ENCODE measurements at regions not wholly inside any gene's neighbourhood (a gene's known extent, or its start where the extent isn't known, plus 50 kb on each side); places are given as distances from the start of the nearest gene placed in this dataset.

DNA sequence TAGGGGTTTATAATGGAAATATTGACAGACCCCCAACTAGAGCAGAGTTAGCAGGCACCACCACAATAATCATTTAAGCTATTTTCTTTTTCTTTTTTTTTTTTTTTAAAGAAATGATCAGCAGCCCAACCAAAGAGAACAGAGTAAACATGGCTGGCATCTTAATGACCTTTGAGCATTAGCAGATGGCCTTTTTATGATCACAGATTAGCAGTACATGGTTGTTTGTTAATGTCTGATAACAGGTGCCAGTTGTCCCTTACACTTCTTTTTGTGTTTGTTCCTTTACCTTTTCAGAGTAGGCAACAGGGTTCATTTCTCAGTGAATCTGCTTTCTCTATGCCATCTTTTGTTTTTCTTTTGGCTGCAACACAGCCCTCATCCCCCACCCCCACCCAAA is 747.0 kb downstream of the BCL11A start:
- Histone ChIP-seq H3K79me2 (ENCODE audit: control insufficient read depth in 1 of 2, insufficient read depth in 2 of 2, low read length in 2 of 2) (no peaks in the 10 kb centered on the region), H3K18ac (ENCODE audit: extremely low read depth, low read length) (no peak overlapping the region), H3K36me3 (ENCODE audit: control insufficient read depth in 2 of 4, insufficient read depth in 4 of 4, low read length in 3 of 4) (no peaks in the 10 kb centered on the region), H3K56ac (replicated peaks; ENCODE audit: insufficient read length, low read depth, low read length) (no peak overlapping the region), H3K23me2 (ENCODE audit: low read depth, low read length) (no peaks in the 10 kb centered on the region), H3K14ac (ENCODE audit: insufficient read length) (no peak overlapping the region), H2AK5ac (ENCODE audit: low read depth, low read length) (no peak overlapping the region), H3K9ac (replicated peaks in 1 of 4; ENCODE audit: extremely low read depth in 1 of 4, low read depth in 3 of 4, low read length in 3 of 4) (no peak overlapping the region), H2BK20ac (ENCODE audit: low read length) (no peak overlapping the region), H2BK120ac (replicated peaks; ENCODE audit: low read depth, low read length) (no peak overlapping the region), H4K5ac (ENCODE audit: insufficient read length, low read depth, low read length) (no peak overlapping the region), H3K4me1 (replicated peaks in 1 of 4; ENCODE audit: control insufficient read depth in 3 of 4, insufficient read depth in 4 of 4, low read length in 3 of 4) (no peaks in the 10 kb centered on the region), H3K4me2 (ENCODE audit: insufficient read depth in 1 of 2, low read depth in 2 of 2, low read length in 2 of 2) (no peak overlapping the region), H2BK12ac (ENCODE audit: low read depth, low read length) (no peak overlapping the region), H4K20me1 (replicated peaks in 1 of 2; ENCODE audit: control insufficient read depth in 1 of 2, insufficient read depth in 2 of 2, low read length in 2 of 2) (no peaks in the 10 kb centered on the region), H2BK15ac (ENCODE audit: low read length) (no peak overlapping the region), H2BK5ac (ENCODE audit: low read depth, low read length) (no peak overlapping the region), H4K8ac (ENCODE audit: extremely low read depth, insufficient read depth, low read length) (no peak overlapping the region), H3K4ac (replicated peaks; ENCODE audit: insufficient read length, low read depth, low read length) (no peak overlapping the region), H4K91ac (replicated peaks; ENCODE audit: insufficient read length, low read length) (no peak overlapping the region), H3K4me3 (ENCODE audit: extremely low read depth in 1 of 4, insufficient read depth in 2 of 4, low read depth in 3 of 4, low read length in 4 of 4) (no peak overlapping the region), H3K27me3 (replicated peaks in 1 of 4; ENCODE audit: control insufficient read depth in 3 of 4, extremely low read depth in 1 of 4, insufficient read depth in 3 of 4, low read length in 3 of 4) (no peaks in the 10 kb centered on the region; a peak in 1 of 7 replicates), H2AFZ (ENCODE audit: low read length) (no peak overlapping the region), H3K23ac (ENCODE audit: insufficient read length) (no peak overlapping the region), H3K9me3 (ENCODE audit: insufficient read depth in 2 of 2, low read depth in 1 of 2, low read length in 1 of 2) (no peaks in the 10 kb centered on the region), H3K27ac (ENCODE audit: low read depth, low read length) (no peak overlapping the region), H3K79me1 (ENCODE audit: low read depth, low read length) (no peaks in the 10 kb centered on the region)
- CTCF ChIA-PET (ENCODE audit: partially characterized antibody), result no interaction called here
- FAIRE-seq, result no peak
- TF ChIP-seq, protein P1, sequence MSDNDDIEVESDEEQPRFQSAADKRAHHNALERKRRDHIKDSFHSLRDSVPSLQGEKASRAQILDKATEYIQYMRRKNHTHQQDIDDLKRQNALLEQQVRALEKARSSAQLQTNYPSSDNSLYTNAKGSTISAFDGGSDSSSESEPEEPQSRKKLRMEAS (IDR thresholded peaks at IDR 0.05), result no peak
- TF ChIP-seq, protein P2, sequence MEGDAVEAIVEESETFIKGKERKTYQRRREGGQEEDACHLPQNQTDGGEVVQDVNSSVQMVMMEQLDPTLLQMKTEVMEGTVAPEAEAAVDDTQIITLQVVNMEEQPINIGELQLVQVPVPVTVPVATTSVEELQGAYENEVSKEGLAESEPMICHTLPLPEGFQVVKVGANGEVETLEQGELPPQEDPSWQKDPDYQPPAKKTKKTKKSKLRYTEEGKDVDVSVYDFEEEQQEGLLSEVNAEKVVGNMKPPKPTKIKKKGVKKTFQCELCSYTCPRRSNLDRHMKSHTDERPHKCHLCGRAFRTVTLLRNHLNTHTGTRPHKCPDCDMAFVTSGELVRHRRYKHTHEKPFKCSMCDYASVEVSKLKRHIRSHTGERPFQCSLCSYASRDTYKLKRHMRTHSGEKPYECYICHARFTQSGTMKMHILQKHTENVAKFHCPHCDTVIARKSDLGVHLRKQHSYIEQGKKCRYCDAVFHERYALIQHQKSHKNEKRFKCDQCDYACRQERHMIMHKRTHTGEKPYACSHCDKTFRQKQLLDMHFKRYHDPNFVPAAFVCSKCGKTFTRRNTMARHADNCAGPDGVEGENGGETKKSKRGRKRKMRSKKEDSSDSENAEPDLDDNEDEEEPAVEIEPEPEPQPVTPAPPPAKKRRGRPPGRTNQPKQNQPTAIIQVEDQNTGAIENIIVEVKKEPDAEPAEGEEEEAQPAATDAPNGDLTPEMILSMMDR (IDR thresholded peaks at IDR 0.05; ENCODE audit: control extremely low read depth in 1 of 3, insufficient read depth in 1 of 3, low read depth in 1 of 3, low read length in 3 of 3), result no peak
- TF ChIP-seq TAF1 (IDR thresholded peaks at IDR 0.05; ENCODE audit: low read depth, low read length), result no peak
- TF ChIP-seq RFX5 (IDR thresholded peaks at IDR 0.05; ENCODE audit: borderline replicate concordance, low read depth, low read length), result no peak
- TF ChIP-seq NRF1 (IDR thresholded peaks at IDR 0.05; ENCODE audit: low read depth, low read length), result no peak
- TF ChIP-seq TBP (IDR thresholded peaks at IDR 0.05; ENCODE audit: low read depth, low read length), result no peak
- TF ChIP-seq SP1 (IDR thresholded peaks at IDR 0.05; ENCODE audit: low read depth, low read length), result no peak
- TF ChIP-seq NANOG (IDR thresholded peaks at IDR 0.05; ENCODE audit: insufficient read depth, low read depth, low read length, poor library complexity, severe bottlenecking), result no peak
- no peak for TF ChIP-seq SRF (IDR thresholded peaks at IDR 0.05; ENCODE audit: low read depth, low read length)
- TF ChIP-seq KDM5A (IDR thresholded peaks at IDR 0.05; ENCODE audit: low read length), result no peak
- no peak for DNase-seq (ENCODE audit: low read depth in 1 of 2, low spot score in 2 of 2)
- POLR2A ChIA-PET (ENCODE audit: partially characterized antibody), result no interaction called here
